ENCODE measurements at regions not wholly inside any gene's neighbourhood (a gene's known extent, or its start where the extent isn't known, plus 50 kb on each side); places are given as distances from the start of the nearest gene placed in this dataset.
"Not testable (repeated sequence)": the region's sequence is repeated elsewhere in the genome, so short reads cannot be mapped to it uniquely, and the experiment has no call there.

- Histone ChIP-seq H3K27ac (ENCODE audit: low read depth in 2 of 2, low read length in 1 of 2) (no peak overlapping the region), H3K27me3 (ENCODE audit: control insufficient read depth in 1 of 2, insufficient read depth in 2 of 2, low read length in 2 of 2) (no peaks in the 10 kb centered on the region), H3K9me3 (ENCODE audit: control insufficient read depth in 2 of 2, insufficient read depth in 1 of 2, low read depth in 1 of 2, low read length in 1 of 2) (no peaks in the 10 kb centered on the region), H3K4me3 (ENCODE audit: low read depth in 1 of 2, low read length in 2 of 2) (no peak overlapping the region), H3K36me3 (ENCODE audit: control insufficient read depth in 2 of 2, insufficient read depth in 2 of 2, low read length in 1 of 2) (no peaks in the 10 kb centered on the region), H3K4me1 (ENCODE audit: control insufficient read depth in 2 of 2, insufficient read depth in 2 of 2, low read length in 1 of 2) (no peaks in the 10 kb centered on the region)
- WGBS, 2 donors, result 50 to 64% methylated on average over 4 of the region's 4 CpGs
These were observed 68.5 kb downstream of the CDC14C start for GRCh38 chr7:48992816-48993215.

- 14 to 17% methylated on average over 1 of the region's 1 CpG for WGBS, 2 donors
- H3K27me3 ChIP-seq (ENCODE audit: control insufficient read depth in 1 of 2, insufficient read depth in 2 of 2, low read length in 2 of 2), result no peaks in the 10 kb centered on the region
- no peaks in the 10 kb centered on the region for H3K9me3 ChIP-seq (ENCODE audit: control insufficient read depth in 2 of 2, insufficient read depth in 1 of 2, low read depth in 1 of 2, low read length in 1 of 2)
- no peak overlapping the region for H3K4me3 ChIP-seq (ENCODE audit: low read depth in 1 of 2, low read length in 2 of 2)
- H3K27ac ChIP-seq (ENCODE audit: low read depth in 2 of 2, low read length in 1 of 2), result no peak overlapping the region
- H3K4me1 ChIP-seq (ENCODE audit: control insufficient read depth in 2 of 2, insufficient read depth in 2 of 2, low read length in 1 of 2), result no peaks in the 10 kb centered on the region
- H3K36me3 ChIP-seq (ENCODE audit: control insufficient read depth in 2 of 2, insufficient read depth in 2 of 2, low read length in 1 of 2), result no peaks in the 10 kb centered on the region
These were observed 77.3 kb downstream of the CDC14C start for GRCh38 chr7:49001610-49002033.

- no peaks in the 10 kb centered on the region for H3K4me1 ChIP-seq (ENCODE audit: control insufficient read depth in 2 of 2, insufficient read depth in 2 of 2, low read length in 1 of 2)
- H3K27ac ChIP-seq (ENCODE audit: low read depth in 2 of 2, low read length in 1 of 2), result no peak overlapping the region
- H3K4me3 ChIP-seq (ENCODE audit: low read depth in 1 of 2, low read length in 2 of 2), result no peak overlapping the region
- WGBS, 2 donors, result 64 to 70% methylated on average over 2 of the region's 2 CpGs
- no peaks in the 10 kb centered on the region for H3K9me3 ChIP-seq (ENCODE audit: control insufficient read depth in 2 of 2, insufficient read depth in 1 of 2, low read depth in 1 of 2, low read length in 1 of 2)
- H3K27me3 ChIP-seq (ENCODE audit: control insufficient read depth in 1 of 2, insufficient read depth in 2 of 2, low read length in 2 of 2), result no peaks in the 10 kb centered on the region
- no peaks in the 10 kb centered on the region for H3K36me3 ChIP-seq (ENCODE audit: control insufficient read depth in 2 of 2, insufficient read depth in 2 of 2, low read length in 1 of 2)
These were observed 86.4 kb downstream of the CDC14C start for GRCh38 chr7:49010717-49011116.

GRCh38 chr7:49014870-49015269 is 90.5 kb downstream of the CDC14C start:
- no peaks in the 10 kb centered on the region for H3K36me3 ChIP-seq (ENCODE audit: control insufficient read depth in 2 of 2, insufficient read depth in 2 of 2, low read length in 1 of 2)
- WGBS, 2 donors, result 66 to 75% methylated on average over 4 of the region's 4 CpGs

GRCh38 chr7:49020145-49020544 is 95.8 kb downstream of the CDC14C start:
- Histone ChIP-seq H3K36me3 (ENCODE audit: control insufficient read depth in 2 of 2, insufficient read depth in 2 of 2, low read length in 1 of 2) (no peaks in the 10 kb centered on the region), H3K4me3 (ENCODE audit: low read depth in 1 of 2, low read length in 2 of 2) (no peak overlapping the region), H3K27ac (ENCODE audit: low read depth in 2 of 2, low read length in 1 of 2) (no peak overlapping the region), H3K4me1 (ENCODE audit: control insufficient read depth in 2 of 2, insufficient read depth in 2 of 2, low read length in 1 of 2) (no peaks in the 10 kb centered on the region), H3K27me3 (ENCODE audit: control insufficient read depth in 1 of 2, insufficient read depth in 2 of 2, low read length in 2 of 2) (no peaks in the 10 kb centered on the region), H3K9me3 (ENCODE audit: control insufficient read depth in 2 of 2, insufficient read depth in 1 of 2, low read depth in 1 of 2, low read length in 1 of 2) (no peaks in the 10 kb centered on the region)
- 83 to 88% methylated on average over 4 of the region's 4 CpGs for WGBS, 2 donors

More at GRCh38 chr7:49014870-49015269, 90.5 kb downstream of the CDC14C start:
- Histone ChIP-seq H3K4me1 (ENCODE audit: control insufficient read depth in 2 of 2, insufficient read depth in 2 of 2, low read length in 1 of 2) (no peaks in the 10 kb centered on the region), H3K4me3 (ENCODE audit: low read depth in 1 of 2, low read length in 2 of 2) (no peak overlapping the region), H3K27me3 (ENCODE audit: control insufficient read depth in 1 of 2, insufficient read depth in 2 of 2, low read length in 2 of 2) (no peaks in the 10 kb centered on the region), H3K9me3 (ENCODE audit: control insufficient read depth in 2 of 2, insufficient read depth in 1 of 2, low read depth in 1 of 2, low read length in 1 of 2) (no peaks in the 10 kb centered on the region), H3K27ac (ENCODE audit: low read depth in 2 of 2, low read length in 1 of 2) (no peak overlapping the region)

GRCh38 chr7:49022448-49022847 is 98.1 kb downstream of the CDC14C start:
- Histone ChIP-seq H3K9me3 (ENCODE audit: control insufficient read depth in 2 of 2, insufficient read depth in 1 of 2, low read depth in 1 of 2, low read length in 1 of 2) (no peaks in the 10 kb centered on the region), H3K27ac (ENCODE audit: low read depth in 2 of 2, low read length in 1 of 2) (no peak overlapping the region), H3K27me3 (ENCODE audit: control insufficient read depth in 1 of 2, insufficient read depth in 2 of 2, low read length in 2 of 2) (no peaks in the 10 kb centered on the region), H3K36me3 (ENCODE audit: control insufficient read depth in 2 of 2, insufficient read depth in 2 of 2, low read length in 1 of 2) (no peaks in the 10 kb centered on the region), H3K4me1 (ENCODE audit: control insufficient read depth in 2 of 2, insufficient read depth in 2 of 2, low read length in 1 of 2) (no peaks in the 10 kb centered on the region), H3K4me3 (ENCODE audit: low read depth in 1 of 2, low read length in 2 of 2) (no peak overlapping the region)

- WGBS, 2 donors, result 69 to 74% methylated on average over 9 of the region's 9 CpGs
- Histone ChIP-seq H3K4me1 (ENCODE audit: control insufficient read depth in 2 of 2, insufficient read depth in 2 of 2, low read length in 1 of 2) (no peaks in the 10 kb centered on the region), H3K36me3 (ENCODE audit: control insufficient read depth in 2 of 2, insufficient read depth in 2 of 2, low read length in 1 of 2) (no peaks in the 10 kb centered on the region), H3K9me3 (ENCODE audit: control insufficient read depth in 2 of 2, insufficient read depth in 1 of 2, low read depth in 1 of 2, low read length in 1 of 2) (no peaks in the 10 kb centered on the region), H3K4me3 (ENCODE audit: low read depth in 1 of 2, low read length in 2 of 2) (no peak overlapping the region), H3K27ac (ENCODE audit: low read depth in 2 of 2, low read length in 1 of 2) (no peak overlapping the region), H3K27me3 (ENCODE audit: control insufficient read depth in 1 of 2, insufficient read depth in 2 of 2, low read length in 2 of 2) (no peaks in the 10 kb centered on the region)
These were observed 99.3 kb downstream of the CDC14C start for GRCh38 chr7:49023345-49024328.

GRCh38 chr7:49030221-49030620 is 105.9 kb downstream of the CDC14C start:
- H3K4me1 ChIP-seq (ENCODE audit: control insufficient read depth in 2 of 2, insufficient read depth in 2 of 2, low read length in 1 of 2), result no peaks in the 10 kb centered on the region
- 73 to 80% methylated on average over 2 of the region's 2 CpGs for WGBS, 2 donors
- H3K36me3 ChIP-seq (ENCODE audit: control insufficient read depth in 2 of 2, insufficient read depth in 2 of 2, low read length in 1 of 2), result no peaks in the 10 kb centered on the region

GRCh38 chr7:49033140-49033539 is 108.8 kb downstream of the CDC14C start:
- H3K27ac ChIP-seq (ENCODE audit: low read depth in 2 of 2, low read length in 1 of 2); H3K27me3 ChIP-seq (ENCODE audit: control insufficient read depth in 1 of 2, insufficient read depth in 2 of 2, low read length in 2 of 2): not testable (repeated sequence)

More at GRCh38 chr7:49030221-49030620, 105.9 kb downstream of the CDC14C start:
- Histone ChIP-seq H3K27me3 (ENCODE audit: control insufficient read depth in 1 of 2, insufficient read depth in 2 of 2, low read length in 2 of 2) (no peaks in the 10 kb centered on the region), H3K4me3 (ENCODE audit: low read depth in 1 of 2, low read length in 2 of 2) (no peak overlapping the region), H3K27ac (ENCODE audit: low read depth in 2 of 2, low read length in 1 of 2) (no peak overlapping the region), H3K9me3 (ENCODE audit: control insufficient read depth in 2 of 2, insufficient read depth in 1 of 2, low read depth in 1 of 2, low read length in 1 of 2) (no peaks in the 10 kb centered on the region)

More at GRCh38 chr7:49033140-49033539, 108.8 kb downstream of the CDC14C start:
- not testable (repeated sequence) for H3K9me3 ChIP-seq (ENCODE audit: control insufficient read depth in 2 of 2, insufficient read depth in 1 of 2, low read depth in 1 of 2, low read length in 1 of 2); H3K36me3 ChIP-seq (ENCODE audit: control insufficient read depth in 2 of 2, insufficient read depth in 2 of 2, low read length in 1 of 2); H3K4me1 ChIP-seq (ENCODE audit: control insufficient read depth in 2 of 2, insufficient read depth in 2 of 2, low read length in 1 of 2); H3K4me3 ChIP-seq (ENCODE audit: low read depth in 1 of 2, low read length in 2 of 2)
- WGBS, 2 donors, result 92 to 94% methylated on average over 2 of the region's 2 CpGs

Data from esophagus (tissue), 2 donors.